Bone marrow (tissue), 2 donors: ENCODE measurements at regions not wholly inside any gene's neighbourhood (a gene's known extent, or its start where the extent isn't known, plus 50 kb on each side); places are given as distances from the start of the nearest gene placed in this dataset.

Source experiments
- DNase-seq, 2 donors: peaks; one replicate each; lab custom pipeline; 2025; lab: John Stamatoyannopoulos, UW

GRCh38 chr2:240284503-240285259, 144.2 kb upstream of the OTOS start:
- no peak for DNase-seq

DNA sequence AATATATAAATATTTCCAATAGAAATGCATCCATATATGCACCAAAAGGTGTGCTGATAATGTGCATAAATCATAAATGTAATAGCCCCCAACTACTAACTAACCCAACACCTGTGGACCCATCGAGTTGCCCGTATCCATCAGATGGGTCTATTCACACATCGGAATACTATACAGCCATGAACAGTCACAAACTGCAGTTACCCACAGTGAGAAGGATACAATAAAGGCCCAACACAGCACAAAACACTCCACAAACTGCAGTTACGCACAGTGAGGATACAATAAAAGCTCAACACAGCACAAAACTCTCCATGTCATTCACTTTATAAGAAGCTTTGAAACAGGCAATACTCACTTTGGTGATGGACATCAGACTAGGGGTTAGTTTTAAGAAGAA, 145.3 kb upstream of the OTOS start:
- no peak for DNase-seq

DNA sequence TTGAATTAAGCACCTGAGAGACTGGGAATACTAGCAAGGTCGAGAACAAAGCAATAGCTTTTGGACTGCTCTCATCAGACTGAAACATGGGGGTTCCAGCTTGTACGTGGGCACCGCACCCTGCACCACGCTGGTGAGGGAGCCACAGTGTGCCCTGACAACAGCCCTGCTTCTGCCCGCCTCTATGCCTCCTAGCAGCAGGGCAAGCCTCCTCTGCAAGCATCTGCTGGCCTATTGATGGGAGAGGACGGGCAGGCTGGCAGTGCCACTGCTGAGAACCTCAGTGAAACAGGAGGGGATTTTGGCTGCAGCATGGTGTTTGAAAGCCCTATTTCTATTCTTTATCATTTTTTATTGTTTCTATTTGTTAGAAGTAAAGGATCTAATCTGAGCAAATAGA, 146.1 kb upstream of the OTOS start:
- DNase-seq: no peak

DNA sequence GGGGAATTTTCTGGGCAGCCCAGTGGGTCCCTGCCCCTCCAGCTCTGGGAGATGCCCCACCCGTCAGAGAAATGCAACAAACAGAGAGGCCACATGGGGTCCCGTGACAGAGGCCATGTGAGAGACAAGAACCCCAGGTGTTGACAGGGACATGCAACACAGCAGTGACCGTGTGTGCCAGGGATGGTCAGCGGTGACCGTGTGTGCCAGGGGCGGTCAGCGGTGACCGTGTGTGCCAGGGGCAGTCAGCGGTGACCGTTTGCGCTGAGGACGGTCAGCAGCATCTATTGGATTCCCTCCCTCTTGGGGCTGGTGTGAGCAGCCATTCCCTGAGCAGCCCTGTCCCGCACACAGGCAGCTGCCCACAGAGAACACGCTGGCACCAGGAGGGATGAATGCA, 146.6 kb upstream of the OTOS start:
- no peak for DNase-seq

DNA sequence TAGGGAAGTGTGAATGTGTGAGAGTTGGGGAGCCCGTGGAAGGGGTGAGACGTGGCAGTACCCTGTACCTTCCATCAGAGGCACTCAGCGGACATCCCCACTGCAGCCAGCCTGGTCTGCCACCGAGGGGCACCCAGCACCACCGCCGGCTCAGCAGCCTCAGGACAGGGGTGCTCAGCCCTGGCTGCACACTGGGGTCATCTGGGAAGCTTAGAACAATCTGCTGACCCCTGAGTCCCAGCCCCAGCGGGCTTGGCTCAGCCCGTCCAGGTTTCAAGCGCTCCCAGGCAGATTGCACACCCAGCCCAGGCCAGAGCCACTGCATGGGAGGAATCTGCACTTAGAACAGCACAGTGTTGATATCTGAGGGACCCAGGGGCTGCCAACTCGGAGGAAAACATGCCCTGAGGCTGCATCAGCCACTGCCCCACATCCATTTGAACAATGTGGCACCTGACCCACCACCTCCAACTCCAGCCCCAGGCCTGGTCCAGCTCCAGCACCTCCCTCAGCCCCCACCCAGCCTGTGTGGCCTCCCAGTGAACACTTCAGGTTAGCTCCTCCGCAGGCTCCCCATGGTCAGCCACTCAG, 147.1 kb upstream of the OTOS start:
- DNase-seq: no peak

GRCh38 chr2:240288087-240288521, 147.4 kb upstream of the GPC1 start:
- no peak for DNase-seq

DNA sequence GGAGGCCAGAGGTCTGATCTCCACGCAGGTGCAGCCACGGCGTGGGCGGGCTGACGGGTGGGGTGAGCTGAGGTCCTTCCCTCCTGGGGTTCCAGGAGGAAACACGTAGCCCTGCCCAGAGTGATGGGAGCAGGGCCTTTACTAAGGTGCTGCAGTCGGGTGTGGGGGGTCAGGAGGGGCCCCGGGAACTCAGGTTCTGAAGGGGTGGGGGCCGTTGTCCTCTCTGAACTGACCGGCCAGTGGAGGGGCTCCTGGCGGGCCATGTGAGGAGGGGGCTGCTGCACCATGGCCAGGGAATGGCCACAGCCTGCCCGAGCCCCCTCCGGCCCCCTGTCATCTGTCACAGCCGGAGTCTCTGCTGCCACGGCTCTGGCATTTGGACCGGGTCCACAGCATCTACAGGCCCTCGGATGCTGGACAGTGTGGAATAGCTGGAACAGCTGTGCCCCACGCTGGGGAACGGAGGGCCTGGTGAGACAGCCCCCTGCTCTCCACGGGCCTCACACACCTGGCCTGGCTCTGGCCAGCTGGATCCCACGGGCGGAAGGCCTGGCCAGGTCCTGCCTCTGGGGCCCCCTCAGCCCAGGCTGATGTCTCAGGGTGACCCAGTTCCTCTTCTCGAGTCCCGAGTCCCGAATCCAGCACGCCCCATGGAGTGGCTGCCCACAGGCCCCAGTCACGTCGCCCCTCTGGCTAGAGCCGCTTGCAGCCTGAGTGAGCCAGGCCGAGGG, 145.6 kb upstream of the GPC1 start:
- DNase-seq: no peak

DNA sequence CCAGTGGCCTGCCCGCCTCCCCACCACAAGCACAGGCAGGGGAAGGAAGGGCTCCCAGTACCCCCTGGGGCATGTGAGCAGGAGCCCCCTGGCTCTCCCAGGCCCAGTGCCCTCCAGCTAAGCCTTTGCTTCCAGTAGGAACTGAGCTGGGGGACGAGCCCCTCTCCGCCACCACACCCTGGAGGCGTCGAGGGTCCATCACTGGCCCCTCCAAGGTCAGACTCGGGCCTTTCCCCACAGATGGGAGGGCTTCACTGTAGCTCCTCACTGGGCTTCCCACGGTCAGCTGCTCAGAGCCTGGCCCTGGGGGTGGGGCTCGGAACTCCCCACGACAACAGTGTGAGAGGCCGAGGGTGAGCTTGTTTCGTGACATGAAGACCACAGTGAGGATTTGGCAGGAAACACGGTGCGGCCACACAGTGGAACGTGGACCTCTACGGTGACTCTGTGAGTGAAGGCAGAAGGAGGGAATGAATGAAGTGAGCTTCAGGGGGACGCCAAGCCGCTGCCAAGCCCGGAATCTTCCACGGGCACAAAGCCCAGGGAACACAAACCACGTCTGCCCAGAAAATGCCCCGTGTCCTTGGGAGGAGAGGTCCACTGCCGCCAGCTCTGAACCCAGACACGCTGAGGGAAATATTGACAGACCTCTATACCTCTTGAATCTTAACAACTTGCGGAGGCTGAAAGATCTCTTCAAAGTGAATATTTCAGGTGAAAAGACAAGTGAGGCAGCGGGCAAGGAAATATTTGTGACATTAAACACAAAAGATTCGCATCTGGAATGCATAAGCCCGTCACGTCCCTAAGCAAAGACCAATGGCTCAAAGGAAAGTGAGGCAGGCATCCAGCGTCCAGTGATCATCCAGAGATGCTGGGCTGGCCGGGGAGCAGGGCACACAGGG, 144.8 kb upstream of the GPC1 start:
- DNase-seq: no peak

GRCh38 chr2:240291337-240292034, 144.0 kb upstream of the GPC1 start:
- DNase-seq: no peak

DNA sequence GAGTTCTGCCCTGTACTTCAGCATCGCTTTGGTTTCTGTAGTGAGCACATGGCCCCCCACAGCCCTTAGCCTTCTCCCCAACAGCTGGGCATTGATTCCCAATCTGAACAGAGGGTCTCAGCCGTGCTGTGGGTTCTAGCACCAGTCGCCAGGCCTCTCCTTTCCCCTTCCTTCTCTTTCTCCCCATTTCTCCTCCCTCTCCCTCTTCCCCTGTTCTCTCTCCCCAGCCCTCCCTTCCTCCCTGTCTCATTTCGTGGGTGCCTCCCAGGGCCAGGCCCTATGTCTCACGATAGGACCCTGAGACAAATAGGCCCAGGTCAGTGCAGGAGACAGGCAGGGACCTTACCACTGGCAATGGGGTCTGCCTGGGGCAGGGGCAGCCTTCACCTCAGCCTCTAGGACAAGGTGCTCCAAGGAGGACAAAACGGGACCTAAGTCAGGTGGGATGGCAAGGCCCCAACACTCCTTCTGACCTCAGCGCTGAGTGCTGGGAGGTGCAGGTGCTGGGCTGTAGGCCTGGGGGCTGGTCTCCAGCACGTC, 143.4 kb upstream of the GPC1 start:
- no peak for DNase-seq

- DNase-seq: no peak
Observed at GRCh38 chr2:240292619-240293525, 142.6 kb upstream of the GPC1 start.

- no peak for DNase-seq
Observed at GRCh38 chr2:240293557-240294461, 141.7 kb upstream of the GPC1 start.

- DNase-seq: no peak
Observed at GRCh38 chr2:240294514-240294913, 140.9 kb upstream of the GPC1 start.

GRCh38 chr2:240295256-240296103, 140.0 kb upstream of the GPC1 start:
- DNase-seq: no peak

- DNase-seq: no peak
Observed at GRCh38 chr2:240296104-240296406, 139.4 kb upstream of the GPC1 start.

DNA sequence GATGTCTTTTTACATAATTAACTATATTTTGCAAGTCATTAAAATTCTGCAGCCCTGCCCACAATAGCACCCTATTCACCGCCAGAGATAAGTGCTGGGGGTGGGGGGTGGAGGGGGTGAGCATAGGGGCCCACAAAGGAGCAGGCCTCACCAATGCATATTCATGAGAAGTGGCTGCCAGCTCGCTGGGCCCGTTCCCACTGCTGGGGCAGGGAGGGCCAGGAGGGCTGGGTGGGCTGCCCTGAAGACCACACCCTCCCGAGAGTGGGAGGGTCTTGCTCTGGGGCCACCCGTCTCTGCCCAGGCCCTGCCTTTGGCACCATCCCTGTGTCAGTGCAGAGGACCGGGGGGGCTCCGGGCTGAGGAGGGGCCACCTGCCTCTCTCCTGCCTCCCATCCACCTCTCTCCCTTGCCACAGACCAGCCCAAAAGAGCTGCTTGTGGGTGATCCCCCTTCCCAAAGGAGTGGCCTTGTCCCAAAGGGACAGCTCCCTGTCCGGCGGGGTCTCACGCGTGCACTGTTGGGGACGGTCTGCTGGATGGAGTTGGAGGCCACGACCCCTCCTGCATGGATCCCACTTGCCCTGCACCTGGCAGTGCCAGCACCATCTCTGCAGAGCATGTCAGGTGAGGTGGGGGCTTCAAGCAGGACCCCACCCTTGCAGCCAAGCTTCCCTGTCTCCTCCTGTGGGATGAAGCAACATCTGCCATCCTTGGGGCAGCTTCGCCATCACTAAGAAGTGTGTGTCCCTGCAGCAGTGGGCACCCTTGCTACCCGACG, 138.8 kb upstream of the GPC1 start:
- no peak for DNase-seq

- no peak for DNase-seq
Observed at GRCh38 chr2:240297256-240298116, 138.0 kb upstream of the GPC1 start.
